Osteoblast (primary cell): ENCODE measurements at regions not wholly inside any gene's neighbourhood (a gene's known extent, or its start where the extent isn't known, plus 50 kb on each side); places are given as distances from the start of the nearest gene placed in this dataset.

Experiments
- DNase-seq: peaks from one replicate; pipeline ENCODE4 v3.0.0; 2011; ENCODE audit warnings: low spot score, mixed read lengths; ENCODE audit not compliant: insufficient read length; ENCODE audit errors: missing footprints
- H2AFZ ChIP-seq: 2 replicates; pipeline ENCODE4 v1.6.0; 2011; ENCODE audit warnings: mild to moderate bottlenecking, low read length
- H3K27ac ChIP-seq: 2 replicates; pipeline ENCODE4 v1.5.1; 2011; ENCODE audit warnings: mild to moderate bottlenecking, low read depth, low read length, moderate library complexity
- H3K27me3 ChIP-seq: 2 replicates; pipeline ENCODE4 v1.6.0; 2012; ENCODE audit warnings: mild to moderate bottlenecking, control low read depth, inconsistent platforms, low read length, moderate library complexity; ENCODE audit not compliant: insufficient read depth
- H3K36me3 ChIP-seq: 2 replicates; pipeline ENCODE4 v1.5.1; 2011; ENCODE audit warnings: mild to moderate bottlenecking, low read length, control low read depth, moderate library complexity; ENCODE audit not compliant: insufficient read depth
- H3K4me1 ChIP-seq: 2 replicates; pipeline ENCODE4 v1.5.1; 2011; ENCODE audit warnings: mild to moderate bottlenecking, low read length, control low read depth, moderate library complexity; ENCODE audit not compliant: insufficient read depth
- H3K4me2 ChIP-seq: 2 replicates; pipeline ENCODE4 v1.6.0; 2011; ENCODE audit warnings: mild to moderate bottlenecking, low read length; ENCODE audit not compliant: insufficient read depth
- H3K4me3 ChIP-seq: fragments of 200-600 bp; sonication (generic); 3 replicates; pipeline ENCODE4 v1.5.1; 2012; ENCODE audit warnings: mild to moderate bottlenecking, low read length, inconsistent platforms; ENCODE audit not compliant: insufficient read depth
- H3K79me2 ChIP-seq: 2 replicates; pipeline ENCODE4 v1.6.0; 2012; ENCODE audit warnings: mild to moderate bottlenecking, low read length, control low read depth, inconsistent platforms; ENCODE audit not compliant: insufficient read depth
- H3K9me3 ChIP-seq: 2 replicates; pipeline ENCODE4 v1.5.1; 2011; ENCODE audit warnings: low read depth, low read length, control low read depth
- H4K20me1 ChIP-seq: 2 replicates; pipeline ENCODE4 v1.6.0; 2012; ENCODE audit warnings: mild to moderate bottlenecking, low read length, control low read depth; ENCODE audit not compliant: insufficient read depth
- CTCF ChIP-seq: IDR thresholded peaks from 2 replicates; pipeline ENCODE4 v1.5.1; 2011; ENCODE audit warnings: mild to moderate bottlenecking, low read depth, low read length, moderate library complexity; ENCODE audit errors: extremely low read depth

GRCh38 chr7:16068183-16068582 is 353.2 kb downstream of the CRPPA start:
- Histone ChIP-seq H3K4me2 (peak overlapping the region; percentile 45), H3K79me2 (no peaks in the 10 kb centered on the region), H2AFZ (no peak overlapping the region), H3K27me3 (no peaks in the 10 kb centered on the region), H3K4me1 (peaks cover 30% of the 10 kb centered on the region), H3K4me3 (no peak overlapping the region), H3K36me3 (no peaks in the 10 kb centered on the region), H3K27ac (no peak overlapping the region), H4K20me1 (no peaks in the 10 kb centered on the region), H3K9me3 (no peaks in the 10 kb centered on the region)
- TF ChIP-seq CTCF, result no peak
- no peak for DNase-seq

- H3K79me2 ChIP-seq, result no peaks in the 10 kb centered on the region
- no peaks in the 10 kb centered on the region for H3K9me3 ChIP-seq
- no peak for DNase-seq
- no peaks in the 10 kb centered on the region for H3K27me3 ChIP-seq
- H3K27ac ChIP-seq, result no peak overlapping the region
- H3K4me1 ChIP-seq, result peaks cover 35% of the 10 kb centered on the region
- H3K36me3 ChIP-seq, result no peaks in the 10 kb centered on the region
- peak overlapping the region; percentile 45 for H3K4me2 ChIP-seq
- H2AFZ ChIP-seq, result no peak overlapping the region
- H4K20me1 ChIP-seq, result no peaks in the 10 kb centered on the region
- peak overlapping the region; percentile 28 for H3K4me3 ChIP-seq
- no peak for TF ChIP-seq CTCF
Observed at GRCh38 chr7:16067711-16068110, 353.6 kb downstream of the CRPPA start.

- H3K27me3 ChIP-seq, result no peaks in the 10 kb centered on the region
- no peak overlapping the region for H3K27ac ChIP-seq
- peak overlapping the region; percentile 45 for H3K4me2 ChIP-seq
- no peaks in the 10 kb centered on the region for H3K9me3 ChIP-seq
- H3K4me1 ChIP-seq, result peaks cover 40% of the 10 kb centered on the region
- no peaks in the 10 kb centered on the region for H3K36me3 ChIP-seq
- H4K20me1 ChIP-seq, result no peaks in the 10 kb centered on the region
- TF ChIP-seq CTCF, result no peak
- DNase-seq, result no peak
- no peak overlapping the region for H3K4me3 ChIP-seq
- no peaks in the 10 kb centered on the region for H3K79me2 ChIP-seq
- no peak overlapping the region for H2AFZ ChIP-seq
Observed at GRCh38 chr7:16066805-16067459, 354.4 kb downstream of the CRPPA start.

GRCh38 chr7:16065939-16066338 is 355.4 kb downstream of the CRPPA start:
- no peak for DNase-seq
- Histone ChIP-seq H3K4me3 (no peak overlapping the region), H3K9me3 (no peaks in the 10 kb centered on the region), H3K36me3 (no peaks in the 10 kb centered on the region), H3K27me3 (no peaks in the 10 kb centered on the region), H3K4me2 (no peak overlapping the region), H4K20me1 (no peaks in the 10 kb centered on the region), H3K4me1 (peaks cover 45% of the 10 kb centered on the region), H2AFZ (no peak overlapping the region), H3K79me2 (no peaks in the 10 kb centered on the region), H3K27ac (no peak overlapping the region)
- TF ChIP-seq CTCF, result no peak
